NCI-H2107 treated with DMSO at 0.1 percent for 48 hours (cell line): ENCODE measurements at regions not wholly inside any gene's neighbourhood (a gene's known extent, or its start where the extent isn't known, plus 50 kb on each side); places are given as distances from the start of the nearest gene placed in this dataset.
"Not testable (repeated sequence)": the region's sequence is repeated elsewhere in the genome, so short reads cannot be mapped to it uniquely, and the experiment has no call there.

Experiments
- DNase-seq: peaks from one replicate; lab custom pipeline; 2025; ENCODE audit not compliant: unreplicated experiment; lab: John Stamatoyannopoulos, UW

- no peak for DNase-seq
Measured at GRCh38 chr6:168916576-168917211, 337.0 kb downstream of the THBS2 start.

- no peak for DNase-seq
Measured at GRCh38 chr6:168915855-168916254, 337.8 kb downstream of the THBS2 start.

GRCh38 chr6:168915242-168915641 is 338.4 kb downstream of the THBS2 start:
- DNase-seq: no peak

- DNase-seq: no peak
Measured at GRCh38 chr6:168913866-168914469, 339.7 kb downstream of the THBS2 start.

GRCh38 chr6:168913231-168913865 is 340.3 kb downstream of the THBS2 start:
- DNase-seq: not testable (repeated sequence)

- no peak for DNase-seq
Measured at GRCh38 chr6:168909288-168909687, 344.4 kb downstream of the THBS2 start.

GRCh38 chr6:168908887-168909286 is 344.8 kb downstream of the THBS2 start:
- no peak for DNase-seq

GRCh38 chr6:168908166-168908565 is 345.5 kb downstream of the THBS2 start:
- no peak for DNase-seq

GRCh38 chr6:168906391-168906790 is 347.3 kb downstream of the THBS2 start:
- DNase-seq: no peak

- no peak for DNase-seq
Measured at GRCh38 chr6:168905451-168906090, 348.1 kb downstream of the THBS2 start.

- no peak for DNase-seq
Measured at GRCh38 chr6:168903613-168904345, 349.9 kb downstream of the THBS2 start.

- no peak for DNase-seq
Measured at GRCh38 chr6:168902075-168902474, 351.6 kb downstream of the THBS2 start.

- DNase-seq: no peak
Measured at GRCh38 chr6:168901076-168901475, 352.6 kb downstream of the THBS2 start.

GRCh38 chr6:168896321-168896720 is 357.3 kb downstream of the THBS2 start:
- no peak for DNase-seq

- DNase-seq: peak; percentile 47
Measured at GRCh38 chr6:168895102-168895812, 358.4 kb downstream of the THBS2 start.

- DNase-seq: no peak
Measured at GRCh38 chr6:168892031-168892430, 361.6 kb downstream of the THBS2 start.

GRCh38 chr6:168890981-168891365 is 362.7 kb downstream of the THBS2 start:
- no peak for DNase-seq

GRCh38 chr6:168890306-168890980 is 363.2 kb downstream of the THBS2 start:
- DNase-seq: no peak

- no peak for DNase-seq
Measured at GRCh38 chr6:168888786-168889345, 364.8 kb downstream of the THBS2 start.

GRCh38 chr6:168888102-168888501 is 365.5 kb downstream of the THBS2 start:
- DNase-seq: no peak
